Coronary artery (tissue), 2 donors: ENCODE measurements at regions not wholly inside any gene's neighbourhood (a gene's known extent, or its start where the extent isn't known, plus 50 kb on each side); places are given as distances from the start of the nearest gene placed in this dataset.

Experiments used
- DNase-seq: peaks from one replicate; pipeline ENCODE4 v3.0.0-alpha.2; 2017; ENCODE audit warnings: low spot score
- H3K27ac ChIP-seq, 2 donors: fragments of 200-600 bp; sonication (generic); one replicate each; pipeline ENCODE4 v1.5.1; 2016 to 2019
- H3K4me3 ChIP-seq: fragments of 200-600 bp; sonication (generic); 2 replicates; pipeline ENCODE4 v1.5.1; 2016; ENCODE audit warnings: mild to moderate bottlenecking, moderate library complexity
- CTCF ChIP-seq: fragments of 200-600 bp; sonication (generic); IDR thresholded peaks from one replicate; pipeline ENCODE4 v1.5.1; 2019; ENCODE audit warnings: antibody characterized with exemption

- Histone ChIP-seq H3K27ac (no peak overlapping the region), H3K4me3 (no peak overlapping the region)
- no peak for TF ChIP-seq CTCF
- DNase-seq, result no peak
Measured at GRCh38 chr21:16619281-16619680, 889.5 kb downstream of the USP25 start.

GRCh38 chr21:16620786-16621320, 891.1 kb downstream of the USP25 start:
- H3K27ac ChIP-seq, result no peak overlapping the region
- no peak for DNase-seq
- H3K4me3 ChIP-seq, result no peak overlapping the region
- TF ChIP-seq CTCF, result no peak

- H3K4me3 ChIP-seq, result no peak overlapping the region
- DNase-seq, result no peak
- no peak overlapping the region for H3K27ac ChIP-seq
- TF ChIP-seq CTCF, result no peak
Measured at GRCh38 chr21:16624479-16625118, 888.2 kb upstream of the CXADR start.

- Histone ChIP-seq H3K4me3 (no peak overlapping the region), H3K27ac (no peak overlapping the region)
- TF ChIP-seq CTCF, result no peak
- no peak for DNase-seq
Measured at GRCh38 chr21:16625491-16625890, 887.4 kb upstream of the CXADR start.

GRCh38 chr21:16633831-16634459, 878.9 kb upstream of the CXADR start:
- no peak for TF ChIP-seq CTCF
- no peak for DNase-seq
- no peak overlapping the region for H3K4me3 ChIP-seq
- H3K27ac ChIP-seq, result no peak overlapping the region

- DNase-seq, result no peak
- no peak for TF ChIP-seq CTCF
- Histone ChIP-seq H3K27ac (no peak overlapping the region), H3K4me3 (no peak overlapping the region)
Measured at GRCh38 chr21:16634515-16634914, 878.3 kb upstream of the CXADR start.
